Neural progenitor cell (in vitro differentiated cells): ENCODE measurements at regions not wholly inside any gene's neighbourhood (a gene's known extent, or its start where the extent isn't known, plus 50 kb on each side); places are given as distances from the start of the nearest gene placed in this dataset.
"Not testable (repeated sequence)": the region's sequence is repeated elsewhere in the genome, so short reads cannot be mapped to it uniquely, and the experiment has no call there.

Experiments
- DNase-seq: peaks from one replicate; pipeline ENCODE4 v3.0.0-alpha.2; 2016; ENCODE audit warnings: low spot score
- H2AFZ ChIP-seq: fragments of 200-600 bp; sonication (generic); replicated peaks from 2 replicates; pipeline ENCODE4 v1.6.1; 2016; ENCODE audit warnings: antibody characterized with exemption
- H3F3A ChIP-seq: fragments of 200-600 bp; sonication (generic); 2 replicates; pipeline ENCODE4 v1.6.1; 2016; ENCODE audit warnings: antibody characterized with exemption, low read depth
- H3K27ac ChIP-seq: fragments of 200-600 bp; sonication (generic); 2 replicates; pipeline ENCODE4 v1.5.1; 2016; ENCODE audit warnings: mild to moderate bottlenecking
- H3K27me3 ChIP-seq: fragments of 200-600 bp; sonication (generic); 2 replicates; pipeline ENCODE4 v1.6.1; 2016; ENCODE audit warnings: mild to moderate bottlenecking, moderate library complexity
- H3K36me3 ChIP-seq: fragments of 200-600 bp; sonication (generic); 2 replicates; pipeline ENCODE4 v1.5.1; 2016
- H3K4me1 ChIP-seq: fragments of 200-600 bp; sonication (generic); 2 replicates; pipeline ENCODE4 v1.6.1; 2016; ENCODE audit warnings: mixed run types
- H3K4me2 ChIP-seq: fragments of 200-600 bp; sonication (generic); 2 replicates; pipeline ENCODE4 v1.6.1; 2016
- H3K4me3 ChIP-seq: fragments of 200-600 bp; sonication (generic); 2 replicates; pipeline ENCODE4 v1.5.1; 2016
- H3K79me2 ChIP-seq: fragments of 200-600 bp; sonication (generic); 2 replicates; pipeline ENCODE4 v1.6.1; 2016; ENCODE audit warnings: low read depth
- H3K9ac ChIP-seq: fragments of 200-600 bp; sonication (generic); 2 replicates; pipeline ENCODE4 v1.6.1; 2016
- H3K9me3 ChIP-seq: fragments of 200-600 bp; sonication (generic); 2 replicates; pipeline ENCODE4 v1.5.1; 2016; ENCODE audit warnings: low read depth
- H4K20me1 ChIP-seq: fragments of 200-600 bp; sonication (generic); 2 replicates; pipeline ENCODE4 v1.6.1; 2016; ENCODE audit warnings: low read depth
- H3K27ac Mint-ChIP-seq: 3 replicates; pipeline ENCODE4 v1.8.0; 2021; ENCODE audit warnings: mixed read lengths
- H3K27me3 Mint-ChIP-seq: 2 replicates; pipeline ENCODE4 v1.8.0; 2022; ENCODE audit warnings: low read depth, mild to moderate bottlenecking, inconsistent platforms, moderate library complexity, mixed read lengths; ENCODE audit not compliant: insufficient read depth
- H3K36me3 Mint-ChIP-seq: 3 replicates; pipeline ENCODE4 v1.8.0; 2021; ENCODE audit warnings: mixed read lengths
- H3K4me1 Mint-ChIP-seq: 3 replicates; pipeline ENCODE4 v1.8.0; 2021; ENCODE audit warnings: mixed read lengths
- H3K4me3 Mint-ChIP-seq: 3 replicates; pipeline ENCODE4 v1.8.0; 2021; ENCODE audit warnings: mild to moderate bottlenecking, moderate library complexity, mixed read lengths
- H3K9me3 Mint-ChIP-seq: 3 replicates; pipeline ENCODE4 v1.8.0; 2020; ENCODE audit warnings: mixed read lengths
- CTCF ChIP-seq: fragments of 200-600 bp; sonication (generic); IDR thresholded peaks from 2 replicates; pipeline ENCODE4 v1.5.1; 2017; ENCODE audit warnings: antibody characterized with exemption, mild to moderate bottlenecking
- EZH2 ChIP-seq: fragments of 200-600 bp; sonication (generic); IDR thresholded peaks from 2 replicates; pipeline ENCODE4 v1.6.1; 2017; ENCODE audit warnings: antibody characterized with exemption, mild to moderate bottlenecking, moderate library complexity
- EZH2phosphoT487 ChIP-seq: fragments of 200-600 bp; sonication (generic); IDR thresholded peaks from 2 replicates; pipeline ENCODE4 v1.6.1; 2017; ENCODE audit warnings: antibody characterized with exemption

DNA sequence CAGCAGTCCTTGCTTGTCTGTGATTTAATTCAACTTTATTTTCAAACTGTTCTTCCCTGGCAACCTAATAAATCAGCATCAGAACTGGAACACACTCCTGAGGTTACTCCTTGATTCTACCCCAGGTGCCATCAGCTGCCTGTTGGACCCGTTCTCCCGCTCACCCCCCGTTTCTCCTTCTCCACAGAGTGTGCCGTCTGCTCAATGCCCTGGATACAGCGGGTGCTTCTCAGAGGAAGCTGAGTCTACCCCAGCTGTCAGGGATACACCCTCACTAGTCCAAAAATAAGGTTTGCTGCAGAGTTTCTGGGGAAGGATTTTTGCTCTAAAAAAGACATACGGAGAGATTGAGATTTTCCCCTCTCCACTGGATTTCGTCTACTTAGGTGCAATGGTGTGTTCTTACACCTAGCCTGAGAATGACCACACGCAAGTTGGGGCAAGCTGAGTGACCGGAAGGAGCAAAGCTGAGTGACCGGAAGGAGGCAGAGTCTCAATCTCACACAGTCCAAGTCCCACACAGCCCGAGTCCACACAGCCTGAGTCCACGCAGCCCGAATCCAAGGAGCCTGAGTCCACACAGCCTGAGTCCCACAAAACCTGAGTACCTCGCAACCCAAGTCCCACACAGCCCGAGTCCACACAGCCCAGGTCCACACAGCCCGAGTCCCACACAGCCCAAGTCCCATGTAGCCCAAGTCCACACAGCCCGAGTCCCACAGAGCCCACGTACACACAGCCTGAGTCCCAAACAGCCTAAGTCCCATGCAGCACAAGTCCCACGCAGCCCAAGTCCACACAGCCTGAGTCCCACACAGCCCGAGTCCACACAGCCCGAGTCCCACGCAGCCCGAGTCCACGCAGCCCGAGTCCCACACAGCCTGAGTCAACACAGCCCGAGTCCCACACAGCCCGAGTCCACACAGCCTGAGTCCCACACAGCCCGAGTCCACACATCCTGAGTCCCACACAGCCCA lies 58.6 kb upstream of the DACT2 start:
- Mint-ChIP-seq H3K36me3 (no peaks in the 10 kb centered on the region), H3K27me3 (peaks cover 13% of the 10 kb centered on the region), H3K9me3 (peaks cover 24% of the 10 kb centered on the region), H3K4me1 (no peaks in the 10 kb centered on the region), H3K27ac (no peak overlapping the region), H3K4me3 (no peak overlapping the region)
- Histone ChIP-seq H4K20me1 (no peaks in the 10 kb centered on the region), H3K4me1 (no peaks in the 10 kb centered on the region), H3F3A (peaks cover 3% of the 10 kb centered on the region), H3K36me3 (no peaks in the 10 kb centered on the region), H3K9me3 (no peaks in the 10 kb centered on the region), H3K4me3 (no peak overlapping the region), H2AFZ (no peak overlapping the region), H3K79me2 (no peaks in the 10 kb centered on the region), H3K27ac (no peak overlapping the region), H3K4me2 (no peak overlapping the region), H3K27me3 (no peaks in the 10 kb centered on the region), H3K9ac (no peak overlapping the region)
- DNase-seq: no peak
- TF ChIP-seq EZH2phosphoT487: no peak
- TF ChIP-seq EZH2: no peak
- no peak for TF ChIP-seq CTCF

DNA sequence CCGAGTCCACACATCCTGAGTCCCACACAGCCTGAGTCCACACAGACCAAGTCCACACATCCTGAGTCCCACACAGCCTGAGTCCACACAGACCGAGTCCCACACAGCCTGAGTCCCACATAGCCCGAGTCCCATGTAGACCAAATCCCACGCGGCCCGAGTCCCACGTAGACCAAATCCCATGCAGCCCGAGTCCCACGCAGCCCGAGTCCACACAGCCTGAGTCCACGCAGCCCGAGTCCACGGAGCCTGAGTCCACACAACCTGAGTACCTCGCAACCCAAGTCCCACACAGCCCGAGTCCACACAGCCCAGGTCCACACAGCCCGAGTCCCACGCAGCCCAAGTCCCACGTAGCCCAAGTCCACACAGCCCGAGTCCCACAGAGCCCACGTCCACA lies 60.0 kb upstream of the DACT2 start:
- not testable (repeated sequence) for H3K4me2 ChIP-seq, H3K27ac Mint-ChIP-seq, H2AFZ ChIP-seq, H3K27ac ChIP-seq, DNase-seq, H3K4me3 Mint-ChIP-seq, H4K20me1 ChIP-seq, H3K4me1 Mint-ChIP-seq, H3K4me3 ChIP-seq, H3K4me1 ChIP-seq, H3K27me3 ChIP-seq, H3K9me3 ChIP-seq, H3K9ac ChIP-seq, H3K36me3 Mint-ChIP-seq, H3K79me2 ChIP-seq, H3K36me3 ChIP-seq
- peaks cover 24% of the 10 kb centered on the region for H3K9me3 Mint-ChIP-seq
- peaks cover 11% of the 10 kb centered on the region for H3F3A ChIP-seq
- peaks cover 19% of the 10 kb centered on the region for H3K27me3 Mint-ChIP-seq

GRCh38 chr6:168380166-168380955 lies 60.6 kb upstream of the SMOC2 start:
- not testable (repeated sequence) for H3K36me3 ChIP-seq, H3K36me3 Mint-ChIP-seq, H3K4me2 ChIP-seq, H3K27me3 ChIP-seq, H3K27ac ChIP-seq, H3K9ac ChIP-seq, H4K20me1 ChIP-seq, H3K4me1 Mint-ChIP-seq, H3K27ac Mint-ChIP-seq, H3K4me1 ChIP-seq, H2AFZ ChIP-seq, H3K4me3 ChIP-seq, H3K79me2 ChIP-seq, H3K9me3 ChIP-seq, H3K4me3 Mint-ChIP-seq, DNase-seq
- peaks cover 15% of the 10 kb centered on the region for H3K27me3 Mint-ChIP-seq
- peaks cover 11% of the 10 kb centered on the region for H3F3A ChIP-seq
- peaks cover 24% of the 10 kb centered on the region for H3K9me3 Mint-ChIP-seq

- H3K9me3 ChIP-seq: no peaks in the 10 kb centered on the region
Measured at GRCh38 chr6:168380956-168381605, 59.9 kb upstream of the SMOC2 start.

More at GRCh38 chr6:168380956-168381605, 59.9 kb upstream of the SMOC2 start:
- TF ChIP-seq EZH2 (no peak), EZH2phosphoT487 (no peak), CTCF (no peak)
- no peaks in the 10 kb centered on the region for H4K20me1 ChIP-seq
- H3K4me2 ChIP-seq: no peak overlapping the region
- H3K4me1 ChIP-seq: no peaks in the 10 kb centered on the region
- no peaks in the 10 kb centered on the region for H3K36me3 Mint-ChIP-seq
- H3K4me1 Mint-ChIP-seq: peaks cover 2% of the 10 kb centered on the region
- no peaks in the 10 kb centered on the region for H3K36me3 ChIP-seq
- no peak overlapping the region for H3K9ac ChIP-seq
- H3K4me3 Mint-ChIP-seq: no peak overlapping the region
- peaks cover 11% of the 10 kb centered on the region for H3F3A ChIP-seq
- H3K27ac Mint-ChIP-seq: no peak overlapping the region
- H3K27me3 Mint-ChIP-seq: peaks cover 15% of the 10 kb centered on the region
- no peak overlapping the region for H3K4me3 ChIP-seq
- no peak overlapping the region for H3K27ac ChIP-seq
- no peak for DNase-seq
- no peaks in the 10 kb centered on the region for H3K79me2 ChIP-seq
- no peak overlapping the region for H2AFZ ChIP-seq
- no peaks in the 10 kb centered on the region for H3K27me3 ChIP-seq
- peaks cover 24% of the 10 kb centered on the region for H3K9me3 Mint-ChIP-seq
